ENCODE measurements at regions not wholly inside any gene's neighbourhood (a gene's known extent, or its start where the extent isn't known, plus 50 kb on each side); places are given as distances from the start of the nearest gene placed in this dataset.

DNA sequence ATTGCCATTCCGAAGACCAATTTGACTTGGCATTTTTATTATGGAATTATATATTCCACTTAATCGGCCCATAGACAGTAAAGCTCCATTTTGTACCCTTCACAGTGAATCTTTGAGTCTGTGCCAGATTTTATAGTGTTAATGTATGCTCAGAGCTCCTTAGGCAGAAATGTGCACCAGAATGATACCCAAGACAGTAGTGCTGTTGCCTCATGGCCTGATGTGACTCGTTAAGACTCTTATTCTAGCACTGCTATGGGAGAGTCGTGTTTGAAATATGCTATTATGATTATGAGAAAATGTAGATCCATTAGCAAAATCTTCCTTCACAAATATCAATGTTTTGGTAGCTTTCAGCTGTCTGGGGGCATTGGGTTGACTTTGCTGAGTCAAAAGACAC, 209.8 kb upstream of the RAG2 start:
- Histone ChIP-seq H3K4me2 (no peak overlapping the region), H3K9me3 (no peaks in the 10 kb centered on the region), H3K27ac (no peak overlapping the region), H3K4me1 (no peaks in the 10 kb centered on the region), H3K4me3 (no peak overlapping the region)
- CTCF ChIA-PET: no interaction called here
- FAIRE-seq: no peak
- ATAC-seq: no peak
- no peak for DNase-seq (ENCODE audit: low read depth in 1 of 2, low spot score in 1 of 2)
- TF ChIP-seq TP53 (CRISPR knock-in tag; IDR thresholded peaks at IDR 0.05): no peak
- TF ChIP-seq KDM1A (IDR thresholded peaks at IDR 0.05; ENCODE audit: low read depth): no peak
- POLR2A ChIA-PET: no interaction called here
- 3% methylated on average over 4 of the region's 4 CpGs for WGBS (ENCODE audit: missing lambda C conversion rate)

DNA sequence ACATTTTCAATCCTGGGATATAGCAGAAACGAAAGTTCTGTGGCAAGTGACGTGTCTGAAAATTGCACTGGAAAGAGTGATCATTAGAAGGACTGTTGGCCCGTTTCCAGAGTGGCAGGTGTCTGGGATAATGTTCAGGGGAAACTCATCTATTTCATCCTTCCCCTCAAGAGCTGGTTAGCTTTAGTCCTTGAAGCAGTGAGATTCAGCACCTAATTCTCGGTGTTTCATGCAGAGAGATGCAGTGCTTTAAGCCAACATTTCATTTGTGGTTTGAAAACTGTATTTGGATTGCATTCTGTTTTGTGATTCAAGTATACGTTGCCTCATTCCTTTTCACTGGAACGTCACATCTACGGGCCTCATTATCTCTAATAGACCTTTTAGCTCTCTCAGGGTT, 205.0 kb upstream of the RAG2 start:
- H3K4me3 ChIP-seq: no peak overlapping the region
- ATAC-seq (no peak), FAIRE-seq (no peak), DNase-seq (ENCODE audit: low read depth in 1 of 2, low spot score in 1 of 2) (no peak)
- H3K27ac ChIP-seq: no peak overlapping the region
- H3K9me3 ChIP-seq: no peaks in the 10 kb centered on the region
- ChIA-PET POLR2A (no interaction called here), CTCF (no interaction called here)
- TF ChIP-seq HEYL (CRISPR knock-in tag; IDR thresholded peaks at IDR 0.05) (no peak), RAD21 (conservative IDR thresholded peaks at IDR 0.05 in 1 of 2, IDR thresholded peaks at IDR 0.05 in 1 of 2) (no peak), MYC (IDR thresholded peaks at IDR 0.05; ENCODE audit: borderline replicate concordance, low read length) (no peak), HDAC2 (IDR thresholded peaks at IDR 0.05) (no peak), POLR2A (IDR thresholded peaks at IDR 0.05; ENCODE audit: low read length) (no peak), PHF8 (IDR thresholded peaks at IDR 0.05; ENCODE audit: borderline replicate concordance, low read depth) (no peak), NPAS2 (CRISPR knock-in tag; IDR thresholded peaks at IDR 0.05; ENCODE audit: borderline replicate concordance) (no peak)
- TF ChIP-seq, protein P1, sequence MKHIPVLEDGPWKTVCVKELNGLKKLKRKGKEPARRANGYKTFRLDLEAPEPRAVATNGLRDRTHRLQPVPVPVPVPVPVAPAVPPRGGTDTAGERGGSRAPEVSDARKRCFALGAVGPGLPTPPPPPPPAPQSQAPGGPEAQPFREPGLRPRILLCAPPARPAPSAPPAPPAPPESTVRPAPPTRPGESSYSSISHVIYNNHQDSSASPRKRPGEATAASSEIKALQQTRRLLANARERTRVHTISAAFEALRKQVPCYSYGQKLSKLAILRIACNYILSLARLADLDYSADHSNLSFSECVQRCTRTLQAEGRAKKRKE (CRISPR knock-in tag; IDR thresholded peaks at IDR 0.05; ENCODE audit: low read depth): no peak
- under 1% methylated on average over 7 of the region's 7 CpGs for WGBS (ENCODE audit: missing lambda C conversion rate)
- no peak overlapping the region for H3K4me2 ChIP-seq
- H3K4me1 ChIP-seq: no peaks in the 10 kb centered on the region

DNA sequence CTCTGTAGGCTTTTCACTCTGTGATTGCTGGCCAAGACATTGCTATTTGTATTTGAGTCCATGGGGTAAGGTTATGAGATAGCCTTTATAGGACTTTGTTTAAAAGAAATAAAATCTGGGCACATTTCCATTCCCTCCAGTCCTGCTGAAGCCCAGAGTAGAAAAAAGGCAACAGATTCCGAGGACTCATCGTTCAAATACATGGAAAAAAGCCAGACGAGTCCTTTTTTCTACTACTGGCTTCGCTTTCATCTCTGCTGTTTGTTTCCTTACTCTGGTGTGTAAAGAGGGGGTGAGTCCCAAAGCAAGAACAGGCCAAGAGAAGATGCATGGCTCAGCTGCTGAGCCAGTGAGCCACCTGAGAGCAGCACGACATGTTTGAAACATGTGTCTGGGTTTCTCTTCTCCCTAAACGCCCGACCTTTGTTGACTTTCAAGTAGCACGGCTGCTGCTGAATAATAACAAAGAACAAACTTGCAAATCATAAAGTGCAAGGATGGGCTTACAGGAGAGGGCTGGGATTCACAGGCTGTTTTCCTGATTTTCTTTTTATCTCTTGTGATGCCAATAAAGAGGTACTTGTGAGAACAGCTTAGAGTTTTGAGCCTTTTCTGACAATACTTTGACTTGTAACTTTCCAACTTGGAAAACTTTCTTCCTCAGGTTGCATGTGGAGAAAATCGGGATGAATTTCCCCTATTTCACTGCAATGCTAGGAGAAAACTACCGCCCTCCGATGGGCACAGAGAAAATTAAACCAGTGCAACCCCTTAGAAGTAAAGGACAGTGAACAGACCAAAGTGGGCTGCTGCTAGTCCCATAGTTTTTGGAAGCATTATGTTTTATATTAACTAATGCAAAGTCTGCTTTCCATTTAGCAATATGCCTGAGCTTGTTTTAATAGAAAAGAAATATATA, 195.2 kb upstream of the RAG2 start:
- POLR2A ChIA-PET: no interaction called here
- Histone ChIP-seq H3K4me3 (no peak overlapping the region), H3K4me1 (no peaks in the 10 kb centered on the region), H3K9me3 (no peaks in the 10 kb centered on the region), H3K4me2 (no peak overlapping the region), H3K27ac (no peak overlapping the region)
- CTCF ChIA-PET: no interaction called here
- no peak for TF ChIP-seq EHF (CRISPR knock-in tag; IDR thresholded peaks at IDR 0.05)
- TF ChIP-seq, protein P2, sequence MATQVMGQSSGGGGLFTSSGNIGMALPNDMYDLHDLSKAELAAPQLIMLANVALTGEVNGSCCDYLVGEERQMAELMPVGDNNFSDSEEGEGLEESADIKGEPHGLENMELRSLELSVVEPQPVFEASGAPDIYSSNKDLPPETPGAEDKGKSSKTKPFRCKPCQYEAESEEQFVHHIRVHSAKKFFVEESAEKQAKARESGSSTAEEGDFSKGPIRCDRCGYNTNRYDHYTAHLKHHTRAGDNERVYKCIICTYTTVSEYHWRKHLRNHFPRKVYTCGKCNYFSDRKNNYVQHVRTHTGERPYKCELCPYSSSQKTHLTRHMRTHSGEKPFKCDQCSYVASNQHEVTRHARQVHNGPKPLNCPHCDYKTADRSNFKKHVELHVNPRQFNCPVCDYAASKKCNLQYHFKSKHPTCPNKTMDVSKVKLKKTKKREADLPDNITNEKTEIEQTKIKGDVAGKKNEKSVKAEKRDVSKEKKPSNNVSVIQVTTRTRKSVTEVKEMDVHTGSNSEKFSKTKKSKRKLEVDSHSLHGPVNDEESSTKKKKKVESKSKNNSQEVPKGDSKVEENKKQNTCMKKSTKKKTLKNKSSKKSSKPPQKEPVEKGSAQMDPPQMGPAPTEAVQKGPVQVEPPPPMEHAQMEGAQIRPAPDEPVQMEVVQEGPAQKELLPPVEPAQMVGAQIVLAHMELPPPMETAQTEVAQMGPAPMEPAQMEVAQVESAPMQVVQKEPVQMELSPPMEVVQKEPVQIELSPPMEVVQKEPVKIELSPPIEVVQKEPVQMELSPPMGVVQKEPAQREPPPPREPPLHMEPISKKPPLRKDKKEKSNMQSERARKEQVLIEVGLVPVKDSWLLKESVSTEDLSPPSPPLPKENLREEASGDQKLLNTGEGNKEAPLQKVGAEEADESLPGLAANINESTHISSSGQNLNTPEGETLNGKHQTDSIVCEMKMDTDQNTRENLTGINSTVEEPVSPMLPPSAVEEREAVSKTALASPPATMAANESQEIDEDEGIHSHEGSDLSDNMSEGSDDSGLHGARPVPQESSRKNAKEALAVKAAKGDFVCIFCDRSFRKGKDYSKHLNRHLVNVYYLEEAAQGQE (IDR thresholded peaks at IDR 0.05): no peak
- TF ChIP-seq, protein P1 (CRISPR knock-in tag; IDR thresholded peaks at IDR 0.05; ENCODE audit: low read depth): no peak
- ATAC-seq (no peak), FAIRE-seq (no peak), DNase-seq (ENCODE audit: low read depth in 1 of 2, low spot score in 1 of 2) (no peak)
- 3% methylated on average over 11 of the region's 11 CpGs for WGBS (ENCODE audit: missing lambda C conversion rate)

DNA sequence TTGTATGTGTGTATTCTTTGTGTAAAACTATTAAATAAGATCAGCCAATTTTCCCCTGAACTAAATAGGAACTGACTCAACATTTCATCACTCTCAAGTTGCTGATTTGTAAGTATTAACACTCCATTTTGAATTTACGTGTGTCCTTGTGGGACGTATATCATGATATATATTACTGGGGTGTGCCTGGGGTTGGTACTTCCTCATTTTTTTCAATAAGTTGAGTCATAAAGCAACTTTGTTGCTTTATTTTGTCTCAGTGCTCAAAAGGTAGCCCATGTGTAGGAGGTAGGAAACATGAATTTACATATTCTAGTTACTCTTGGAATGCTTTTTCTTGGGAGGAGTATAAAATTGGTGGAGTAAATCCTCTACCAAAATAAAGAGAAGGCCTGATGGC, 193.9 kb upstream of the RAG2 start:
- H3K27ac ChIP-seq: no peak overlapping the region
- no peak overlapping the region for H3K4me3 ChIP-seq
- ATAC-seq (no peak), DNase-seq (ENCODE audit: low read depth in 1 of 2, low spot score in 1 of 2) (no peak), FAIRE-seq (no peak)
- no peak overlapping the region for H3K4me2 ChIP-seq
- no peaks in the 10 kb centered on the region for H3K4me1 ChIP-seq
- TF ChIP-seq SREBF2 (IDR thresholded peaks at IDR 0.05): no peak
- H3K9me3 ChIP-seq: no peaks in the 10 kb centered on the region
- WGBS (ENCODE audit: missing lambda C conversion rate): 23% methylated on average over 2 of the region's 2 CpGs
- ChIA-PET CTCF (no interaction called here), POLR2A (no interaction called here)
